Endodermal cell (in vitro differentiated cells): ENCODE measurements at regions not wholly inside any gene's neighbourhood (a gene's known extent, or its start where the extent isn't known, plus 50 kb on each side); places are given as distances from the start of the nearest gene placed in this dataset.
"Not testable (repeated sequence)": the region's sequence is repeated elsewhere in the genome, so short reads cannot be mapped to it uniquely, and the experiment has no call there.

Source experiments
- DNase-seq: peaks from one replicate; pipeline ENCODE4 v3.0.0-alpha.2; 2017
- H3K27ac ChIP-seq: 2 replicates; pipeline ENCODE4 v1.5.1; 2013; ENCODE audit warnings: mild to moderate bottlenecking, low read depth, low read length, moderate library complexity
- H3K27me3 ChIP-seq: 2 replicates; pipeline ENCODE4 v1.6.1; 2013; ENCODE audit warnings: mild to moderate bottlenecking, low read length, moderate library complexity; ENCODE audit not compliant: insufficient read depth, control insufficient read depth, poor library complexity, severe bottlenecking
- H3K36me3 ChIP-seq: 2 replicates; pipeline ENCODE4 v1.7.0; 2013; ENCODE audit warnings: mild to moderate bottlenecking, low read length, moderate library complexity; ENCODE audit not compliant: control insufficient read depth, insufficient read depth
- H3K4me1 ChIP-seq: one replicate; pipeline ENCODE4 v1.7.0; 2013; ENCODE audit warnings: low read length; ENCODE audit not compliant: control insufficient read depth, insufficient read depth
- H3K4me3 ChIP-seq: 2 replicates; pipeline ENCODE4 v1.5.1; 2013; ENCODE audit warnings: mild to moderate bottlenecking, low read length, moderate library complexity
- H3K9ac ChIP-seq: 2 replicates; pipeline ENCODE4 v1.6.1; 2013; ENCODE audit warnings: mild to moderate bottlenecking, low read length, moderate library complexity; ENCODE audit not compliant: poor library complexity, severe bottlenecking; ENCODE audit errors: extremely low read depth
- H3K9me3 ChIP-seq: 2 replicates; pipeline ENCODE4 v1.6.1; 2013; ENCODE audit warnings: mild to moderate bottlenecking, low read length, moderate library complexity; ENCODE audit not compliant: control insufficient read depth
- H3K27ac Mint-ChIP-seq: 2 replicates; pipeline ENCODE4 v1.8.0; 2020; ENCODE audit warnings: mixed read lengths
- H3K27me3 Mint-ChIP-seq: 2 replicates; pipeline ENCODE4 v1.8.0; 2021; ENCODE audit warnings: mild to moderate bottlenecking, mixed read lengths; ENCODE audit not compliant: insufficient read depth
- H3K36me3 Mint-ChIP-seq: 2 replicates; pipeline ENCODE4 v1.8.0; 2020; ENCODE audit warnings: low read depth, mixed read lengths
- H3K4me1 Mint-ChIP-seq: 2 replicates; pipeline ENCODE4 v1.8.0; 2020; ENCODE audit warnings: mixed read lengths
- H3K4me3 Mint-ChIP-seq: 2 replicates; pipeline ENCODE4 v1.8.0; 2020; ENCODE audit warnings: mild to moderate bottlenecking, moderate library complexity, mixed read lengths
- H3K9me3 Mint-ChIP-seq: 2 replicates; pipeline ENCODE4 v1.8.0; 2020; ENCODE audit warnings: mild to moderate bottlenecking, mixed read lengths
- WGBS, 2 experiments: methylation state at CpG; one replicate each; pipeline versions ENCODE4 v1.1.5 to v1.1.7; 2013; ENCODE audit warnings: missing lambda C conversion rate in 2 of 2, mixed read lengths in 1 of 2; ENCODE audit not compliant: insufficient coverage in 1 of 2, insufficient read length in 1 of 2; 5-methylcytosine and 5-hydroxymethylcytosine counted together
- TF ChIP-seq, protein P1 (sequence below): fragments of 200-600 bp; sonication (generic); conservative IDR thresholded peaks from 2 replicates; pipeline ENCODE4 v1.5.0; 2021; ENCODE audit warnings: antibody characterized with exemption, mild to moderate bottlenecking

DNA sequence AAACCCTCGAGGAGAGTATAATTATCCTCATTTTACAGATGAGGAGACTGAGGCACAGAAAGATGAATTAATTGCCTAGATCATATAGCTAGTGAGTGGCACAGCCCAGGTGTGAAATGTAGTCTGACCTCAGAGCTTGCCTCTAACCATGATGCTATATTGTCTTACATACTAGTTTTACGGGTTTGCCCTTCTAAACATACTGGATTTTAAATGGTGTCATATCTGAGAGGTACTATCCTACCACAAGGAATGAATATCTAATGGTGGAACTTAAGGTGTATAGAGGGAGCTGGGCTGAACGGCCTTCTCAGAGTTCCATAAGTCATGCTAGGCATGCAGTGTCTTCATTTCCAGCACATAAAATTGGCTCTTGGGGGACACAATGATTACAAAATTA lies 77.9 kb upstream of the EDEM3 start:
- H3K9me3 ChIP-seq: no peaks in the 10 kb centered on the region
- TF ChIP-seq, protein P1, sequence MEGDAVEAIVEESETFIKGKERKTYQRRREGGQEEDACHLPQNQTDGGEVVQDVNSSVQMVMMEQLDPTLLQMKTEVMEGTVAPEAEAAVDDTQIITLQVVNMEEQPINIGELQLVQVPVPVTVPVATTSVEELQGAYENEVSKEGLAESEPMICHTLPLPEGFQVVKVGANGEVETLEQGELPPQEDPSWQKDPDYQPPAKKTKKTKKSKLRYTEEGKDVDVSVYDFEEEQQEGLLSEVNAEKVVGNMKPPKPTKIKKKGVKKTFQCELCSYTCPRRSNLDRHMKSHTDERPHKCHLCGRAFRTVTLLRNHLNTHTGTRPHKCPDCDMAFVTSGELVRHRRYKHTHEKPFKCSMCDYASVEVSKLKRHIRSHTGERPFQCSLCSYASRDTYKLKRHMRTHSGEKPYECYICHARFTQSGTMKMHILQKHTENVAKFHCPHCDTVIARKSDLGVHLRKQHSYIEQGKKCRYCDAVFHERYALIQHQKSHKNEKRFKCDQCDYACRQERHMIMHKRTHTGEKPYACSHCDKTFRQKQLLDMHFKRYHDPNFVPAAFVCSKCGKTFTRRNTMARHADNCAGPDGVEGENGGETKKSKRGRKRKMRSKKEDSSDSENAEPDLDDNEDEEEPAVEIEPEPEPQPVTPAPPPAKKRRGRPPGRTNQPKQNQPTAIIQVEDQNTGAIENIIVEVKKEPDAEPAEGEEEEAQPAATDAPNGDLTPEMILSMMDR: no peak
- Mint-ChIP-seq H3K27me3 (no peaks in the 10 kb centered on the region), H3K4me3 (no peak overlapping the region), H3K9me3 (peaks cover 11% of the 10 kb centered on the region), H3K4me1 (peaks cover 8% of the 10 kb centered on the region), H3K36me3 (peaks cover 4% of the 10 kb centered on the region), H3K27ac (no peak overlapping the region)
- H3K27me3 ChIP-seq: no peaks in the 10 kb centered on the region
- no peak overlapping the region for H3K4me3 ChIP-seq
- DNase-seq: no peak
- 86 to 100% methylated on average over 2 to 3 of the region's 3 CpGs for WGBS, 2 experiments
- peaks cover 5% of the 10 kb centered on the region for H3K4me1 ChIP-seq
- no peaks in the 10 kb centered on the region for H3K36me3 ChIP-seq
- H3K9ac ChIP-seq: no peak overlapping the region
- no peak overlapping the region for H3K27ac ChIP-seq

DNA sequence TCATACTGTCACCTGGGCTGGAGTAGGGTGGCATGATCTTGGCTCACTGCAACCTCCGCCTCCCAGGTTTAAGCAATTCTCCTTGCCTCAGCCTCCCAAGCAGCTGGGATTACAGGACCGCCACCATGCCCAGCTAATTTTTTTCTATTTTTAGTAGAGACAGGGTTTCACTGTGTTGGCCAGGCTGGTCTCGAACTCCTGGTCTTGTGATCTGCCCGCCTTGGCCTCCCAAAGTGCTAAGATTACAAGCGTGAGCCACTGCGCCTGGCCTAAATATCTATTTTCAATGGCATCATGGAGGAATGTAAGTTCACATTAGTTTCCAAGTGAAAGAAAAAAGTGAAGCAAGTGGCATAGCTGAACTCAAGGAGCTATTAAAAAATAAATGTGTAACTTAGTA lies 74.8 kb upstream of the EDEM3 start:
- not testable (repeated sequence) for H3K27me3 Mint-ChIP-seq, H3K9me3 Mint-ChIP-seq, H3K27ac ChIP-seq, H3K27me3 ChIP-seq, H3K4me1 ChIP-seq, DNase-seq, H3K9ac ChIP-seq, H3K4me3 Mint-ChIP-seq, H3K36me3 Mint-ChIP-seq, H3K4me1 Mint-ChIP-seq, H3K4me3 ChIP-seq, H3K9me3 ChIP-seq, H3K36me3 ChIP-seq, H3K27ac Mint-ChIP-seq
- 91 to 95% methylated on average over 4 to 6 of the region's 6 CpGs for WGBS, 2 experiments

DNA sequence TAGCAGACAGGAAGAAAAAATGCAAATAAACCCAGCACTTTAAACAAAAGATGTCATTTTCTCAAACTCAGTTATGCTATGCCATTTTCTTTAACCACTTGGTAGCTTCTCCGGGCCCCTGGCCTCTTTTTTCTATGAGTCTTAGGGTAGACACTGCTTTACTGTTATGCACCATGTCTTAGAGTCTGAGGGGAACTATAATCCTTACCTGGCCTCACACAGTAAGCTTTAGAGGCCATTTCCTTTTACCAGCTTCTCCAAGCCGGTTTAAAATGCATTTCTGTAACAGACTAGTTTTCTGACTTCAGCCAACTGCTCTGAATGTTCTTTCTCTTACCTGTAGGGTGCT lies 73.7 kb upstream of the EDEM3 start:
- no peak overlapping the region for H3K27ac ChIP-seq
- Mint-ChIP-seq H3K36me3 (no peaks in the 10 kb centered on the region), H3K27ac (no peak overlapping the region)

More for the DNA sequence above, 73.7 kb upstream of the EDEM3 start:
- H3K36me3 ChIP-seq: no peaks in the 10 kb centered on the region
- no peaks in the 10 kb centered on the region for H3K27me3 ChIP-seq
- H3K27me3 Mint-ChIP-seq: no peaks in the 10 kb centered on the region
- no peaks in the 10 kb centered on the region for H3K4me1 ChIP-seq
- H3K4me3 ChIP-seq: no peak overlapping the region
- H3K4me1 Mint-ChIP-seq: no peaks in the 10 kb centered on the region
- DNase-seq: no peak
- H3K9ac ChIP-seq: no peak overlapping the region
- WGBS, 2 experiments: 60 to 75% methylated on average over 1 to 2 of the region's 2 CpGs
- H3K9me3 Mint-ChIP-seq: no peaks in the 10 kb centered on the region
- TF ChIP-seq, protein P1: no peak
- H3K9me3 ChIP-seq: no peaks in the 10 kb centered on the region
- H3K4me3 Mint-ChIP-seq: no peak overlapping the region
